GM21515 (cell line): ENCODE measurements at regions not wholly inside any gene's neighbourhood (a gene's known extent, or its start where the extent isn't known, plus 50 kb on each side); places are given as distances from the start of the nearest gene placed in this dataset.
"Not testable (repeated sequence)": the region's sequence is repeated elsewhere in the genome, so short reads cannot be mapped to it uniquely, and the experiment has no call there.

Source experiments
- ATAC-seq: cut with Tn5 transposase; IDR thresholded peaks from one replicate; pipeline ENCODE4 v1.9.1; 2021; ENCODE audit not compliant: unreplicated experiment

DNA sequence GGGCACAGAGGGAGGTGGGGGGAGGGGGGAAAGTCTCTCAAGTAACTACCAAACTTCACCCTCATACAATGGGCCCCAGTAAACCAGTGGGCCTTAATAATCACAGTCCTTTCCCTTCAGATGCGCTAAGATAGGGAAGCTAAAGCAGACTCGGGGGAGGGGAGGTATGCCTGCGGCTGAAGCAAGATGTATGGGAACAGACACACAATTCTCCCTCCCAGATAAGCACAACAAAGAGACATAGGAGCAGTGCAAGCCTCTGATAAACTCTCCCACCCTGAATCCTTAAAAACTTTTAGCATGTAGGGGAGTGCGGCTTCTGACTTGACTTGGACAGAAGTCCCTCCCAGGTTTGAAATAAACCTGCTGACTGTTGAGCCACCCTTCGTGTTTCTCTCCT is 54.7 kb downstream of the PROP1 start:
- ATAC-seq, result not testable (repeated sequence)

DNA sequence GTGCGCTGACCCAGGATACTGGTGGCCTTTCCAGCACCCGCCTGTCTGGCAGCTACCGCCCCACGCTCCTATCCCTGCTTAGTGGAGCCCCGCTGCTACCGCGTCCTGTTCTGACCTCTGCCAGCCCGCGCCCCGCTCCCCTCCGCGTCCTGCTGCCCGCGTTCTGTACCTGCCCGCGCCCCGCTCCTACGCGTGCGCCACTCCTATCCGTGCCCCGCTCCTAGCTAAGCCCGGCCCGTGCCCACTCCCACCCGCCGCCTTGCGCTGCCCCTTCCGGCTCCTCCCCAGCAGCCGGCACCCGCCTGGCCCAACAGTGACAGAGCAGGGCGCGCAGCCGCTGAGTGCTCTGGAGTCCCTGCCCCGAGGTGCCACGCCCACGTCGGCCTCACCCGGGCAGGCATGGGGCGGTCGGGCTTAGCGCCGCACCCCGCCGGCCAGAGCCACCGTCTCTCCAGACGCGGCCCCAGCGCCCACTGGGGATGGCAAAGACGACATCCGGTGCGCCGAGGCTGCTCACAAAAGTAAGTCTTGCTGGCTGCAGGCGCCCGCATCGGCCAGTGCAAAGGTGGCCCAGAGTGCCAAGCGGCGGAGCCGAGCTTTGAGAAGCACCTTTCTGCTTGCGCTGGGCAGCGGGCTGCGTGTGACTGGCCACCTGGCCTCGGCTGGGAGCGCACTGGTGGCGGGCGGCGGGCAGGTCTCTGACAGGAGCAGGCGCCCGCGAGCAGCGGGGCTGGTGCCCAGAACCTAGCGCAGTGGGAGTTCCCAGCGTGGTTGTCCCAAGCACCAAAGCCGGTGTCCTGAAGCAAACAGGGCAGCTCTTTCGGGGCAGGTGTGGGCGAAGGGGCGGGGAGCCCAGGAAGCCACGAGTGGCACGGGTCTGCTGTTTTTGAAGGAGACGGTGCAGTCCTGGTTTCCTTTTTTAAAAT is 56.5 kb downstream of the PROP1 start:
- not testable (repeated sequence) for ATAC-seq

DNA sequence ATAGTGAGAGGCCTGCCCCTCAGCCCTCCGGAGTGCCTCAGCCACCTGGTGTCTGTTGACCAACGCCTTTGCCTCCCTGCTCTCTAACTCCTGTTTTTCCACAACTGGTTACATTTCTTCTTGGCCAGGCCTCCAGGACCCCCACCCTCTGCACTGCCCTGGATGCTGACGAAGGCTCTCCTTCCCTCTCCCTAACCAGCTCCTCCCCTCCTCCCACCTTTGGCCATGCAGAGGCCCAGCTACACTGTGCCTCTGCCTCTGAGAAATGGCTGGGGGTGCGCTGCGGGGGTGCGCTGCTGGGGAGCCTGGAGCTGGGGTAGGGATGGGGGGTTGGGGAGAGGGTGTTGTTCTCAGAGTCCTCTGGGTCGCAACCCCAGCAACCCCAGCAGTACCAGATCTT is 57.3 kb downstream of the PROP1 start:
- ATAC-seq, result not testable (repeated sequence)

DNA sequence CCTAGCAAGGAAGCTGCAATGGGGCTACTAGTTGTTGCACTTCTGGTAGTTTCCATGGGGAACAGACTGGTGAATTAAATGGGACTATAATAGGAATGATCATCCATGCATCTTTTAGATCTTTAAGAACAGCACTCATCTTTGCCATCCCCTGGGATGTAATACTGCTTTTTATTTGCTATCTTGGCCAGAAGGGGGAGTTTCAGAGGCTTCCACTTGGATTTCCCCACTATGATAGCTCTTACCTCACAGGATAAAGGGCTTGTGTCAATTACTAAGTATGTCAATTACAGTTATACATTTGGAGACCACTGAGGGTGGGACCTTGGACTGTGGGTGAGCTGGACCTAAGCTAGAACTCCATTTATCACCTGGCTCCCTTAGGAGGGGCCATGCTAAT is 61.8 kb downstream of the PROP1 start:
- not testable (repeated sequence) for ATAC-seq

DNA sequence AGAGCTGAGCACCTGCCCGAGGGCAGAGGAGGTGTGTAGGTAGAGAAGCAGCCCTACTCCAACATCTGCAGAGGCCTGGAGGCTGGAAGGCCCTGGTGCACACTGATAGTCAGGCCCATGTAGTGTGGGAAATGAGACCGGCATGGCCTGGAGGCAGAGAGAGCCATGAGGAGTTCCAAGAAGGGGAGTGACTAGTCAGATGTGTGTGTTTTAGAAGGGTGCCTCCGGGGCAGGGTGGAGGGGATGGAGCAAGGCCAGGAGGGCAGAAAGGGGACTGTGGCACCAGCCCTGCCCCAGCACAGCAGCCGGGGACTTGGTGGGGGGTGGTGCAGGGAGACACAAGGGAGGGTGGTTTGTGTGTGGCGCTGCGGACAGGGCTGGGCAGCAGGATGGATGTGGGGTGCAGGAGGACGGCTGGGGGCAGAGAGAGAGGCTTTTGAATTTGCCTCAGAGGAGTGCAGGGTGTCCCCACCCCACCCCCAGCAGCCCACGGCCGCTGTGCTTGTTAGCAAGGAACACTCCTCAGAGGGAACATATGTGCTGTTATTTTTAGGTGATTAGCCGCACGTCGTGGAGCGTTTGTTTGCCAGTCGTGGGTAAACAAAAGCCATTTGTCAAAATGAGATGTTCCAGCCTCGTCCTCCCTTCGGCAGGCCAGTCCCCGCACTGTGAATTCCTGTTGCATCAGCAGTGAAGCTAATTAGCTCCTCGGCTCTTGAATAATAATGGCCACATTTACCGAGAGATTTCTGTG is 65.6 kb downstream of the PROP1 start:
- not testable (repeated sequence) for ATAC-seq

DNA sequence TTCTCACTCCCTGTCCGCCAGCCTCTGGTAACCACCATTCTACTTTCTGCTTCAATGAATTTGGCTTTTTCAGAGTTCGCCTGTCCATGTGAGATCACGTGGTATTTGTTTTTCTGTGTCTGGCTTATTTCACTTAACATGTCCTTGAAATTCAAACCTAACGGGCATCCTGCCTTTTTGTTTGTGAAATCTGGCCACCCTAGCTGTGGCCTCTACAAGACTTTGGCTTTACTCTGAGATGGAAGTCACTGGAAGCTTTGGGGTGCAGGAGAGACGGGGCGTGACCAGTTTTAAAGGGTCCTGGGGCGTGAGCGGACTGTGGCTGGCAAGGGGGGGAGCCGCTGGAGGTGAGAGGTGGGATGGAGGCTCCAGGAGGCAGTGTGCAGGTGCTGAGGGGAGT is 66.4 kb downstream of the PROP1 start:
- not testable (repeated sequence) for ATAC-seq

DNA sequence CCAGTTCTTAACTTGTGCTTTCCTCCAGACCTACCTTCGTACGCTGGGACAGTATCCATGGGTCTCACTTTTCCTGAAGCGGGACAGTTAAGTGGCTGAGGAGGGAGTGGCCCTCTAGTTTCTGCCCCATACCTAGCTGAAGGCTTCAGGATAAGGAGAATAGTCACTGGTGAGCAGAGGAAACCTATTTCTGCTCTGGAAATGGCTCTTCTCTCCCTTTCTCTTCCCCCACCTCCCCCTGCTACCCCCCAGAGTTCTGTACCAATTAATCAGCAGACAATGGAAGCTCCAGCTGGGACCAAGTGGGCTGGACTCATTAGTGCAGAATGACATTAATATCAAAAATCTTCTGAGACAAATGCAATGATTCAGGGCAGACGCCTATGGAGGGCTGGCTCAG is 68.5 kb downstream of the PROP1 start:
- ATAC-seq, result not testable (repeated sequence)

DNA sequence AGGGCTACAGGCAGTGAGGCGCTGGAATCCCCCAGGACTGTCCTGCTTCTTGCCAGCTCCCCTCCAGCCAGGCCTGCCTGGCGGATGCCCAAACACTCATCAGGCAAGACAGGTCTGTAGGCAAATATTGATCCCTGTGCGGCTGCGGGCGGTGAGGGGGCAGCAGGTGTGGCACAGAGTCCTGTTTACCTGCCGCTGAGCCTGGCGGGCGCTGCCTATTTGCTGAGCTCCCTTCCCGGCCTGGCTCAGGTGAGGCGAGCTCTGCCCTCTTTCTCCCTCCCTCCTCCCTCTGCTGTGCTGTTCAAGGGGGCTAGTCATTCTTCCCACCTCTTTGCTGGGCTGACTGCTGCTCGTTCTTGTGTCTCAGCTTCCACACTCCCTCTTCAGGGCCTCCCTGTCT is 71.5 kb downstream of the PROP1 start:
- not testable (repeated sequence) for ATAC-seq

DNA sequence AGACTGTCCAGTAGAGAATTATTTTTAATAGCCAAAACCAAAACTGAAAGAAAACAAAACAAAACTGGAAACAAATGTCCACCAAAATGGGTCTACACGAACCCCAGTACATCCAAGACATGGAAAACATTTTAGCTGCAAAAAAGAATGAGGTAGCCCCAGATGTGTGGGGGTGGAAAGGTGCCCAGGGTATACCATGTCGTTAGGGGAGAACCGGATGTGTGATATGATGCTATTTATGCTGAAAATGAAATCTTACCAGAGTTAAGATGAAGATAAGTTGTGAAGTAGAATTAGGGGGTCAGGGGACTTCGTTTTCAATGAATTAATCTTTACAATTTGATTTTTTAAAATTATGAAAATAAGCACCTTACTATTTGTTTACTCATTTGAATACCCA is 72.2 kb downstream of the PROP1 start:
- ATAC-seq, result not testable (repeated sequence)

DNA sequence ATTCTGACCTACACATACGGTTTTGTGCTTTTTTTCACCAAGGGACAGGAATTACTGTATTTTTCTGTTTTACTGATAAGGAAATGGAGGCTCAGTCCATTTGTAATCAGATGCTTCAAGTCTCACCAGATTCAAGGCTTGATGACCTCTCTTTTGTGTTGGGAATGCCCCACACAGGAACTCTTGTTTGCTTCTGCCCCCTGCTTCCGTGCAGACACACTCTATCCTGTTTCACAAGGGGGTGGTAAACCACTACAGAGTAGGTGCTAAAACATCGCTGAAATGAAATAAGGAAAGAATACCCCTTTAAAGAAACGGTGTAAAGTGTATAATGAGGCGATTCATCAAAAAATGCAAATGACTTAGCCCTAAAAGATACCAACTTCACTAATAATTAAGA is 72.9 kb downstream of the PROP1 start:
- ATAC-seq, result not testable (repeated sequence)

DNA sequence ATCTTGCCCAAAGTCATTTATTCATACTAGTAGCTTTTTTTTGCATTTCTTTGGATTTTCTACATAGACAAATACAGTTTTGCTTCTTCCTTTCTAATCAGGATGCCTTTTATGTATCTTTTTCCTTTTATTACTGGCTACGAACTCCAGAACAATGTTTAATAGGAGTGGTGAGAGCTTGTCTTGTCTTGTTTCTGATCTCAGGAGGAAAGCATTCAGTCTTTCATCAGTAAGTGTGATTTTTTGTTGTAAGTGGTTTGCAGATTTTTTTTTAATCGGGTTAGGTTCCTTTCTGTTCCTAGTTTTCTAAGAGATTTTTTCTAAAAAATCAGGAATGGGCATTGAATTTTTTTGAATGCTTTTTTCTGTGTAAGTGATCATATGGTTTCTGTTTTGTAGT is 86.8 kb downstream of the PROP1 start:
- ATAC-seq, result not testable (repeated sequence)

DNA sequence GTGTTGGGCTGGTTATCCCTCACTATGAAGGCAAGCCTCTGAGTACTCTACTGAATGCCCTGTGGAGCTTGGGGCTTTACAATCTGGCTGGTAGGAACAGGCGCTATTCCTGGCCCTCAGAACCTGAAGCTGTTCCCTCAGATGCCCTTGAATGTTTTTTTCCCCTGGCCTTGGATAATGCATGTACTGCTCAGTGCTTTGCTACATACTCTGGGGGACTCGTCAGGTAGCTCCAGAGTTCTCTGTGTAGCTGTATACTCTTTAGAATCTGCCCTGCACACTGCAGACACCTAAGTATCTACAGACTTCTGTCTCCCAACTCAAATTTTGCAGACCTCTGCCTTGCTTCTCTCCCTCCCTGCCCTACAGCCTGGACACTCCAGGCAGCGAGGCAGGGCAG is 93.2 kb downstream of the PROP1 start:
- ATAC-seq, result not testable (repeated sequence)

DNA sequence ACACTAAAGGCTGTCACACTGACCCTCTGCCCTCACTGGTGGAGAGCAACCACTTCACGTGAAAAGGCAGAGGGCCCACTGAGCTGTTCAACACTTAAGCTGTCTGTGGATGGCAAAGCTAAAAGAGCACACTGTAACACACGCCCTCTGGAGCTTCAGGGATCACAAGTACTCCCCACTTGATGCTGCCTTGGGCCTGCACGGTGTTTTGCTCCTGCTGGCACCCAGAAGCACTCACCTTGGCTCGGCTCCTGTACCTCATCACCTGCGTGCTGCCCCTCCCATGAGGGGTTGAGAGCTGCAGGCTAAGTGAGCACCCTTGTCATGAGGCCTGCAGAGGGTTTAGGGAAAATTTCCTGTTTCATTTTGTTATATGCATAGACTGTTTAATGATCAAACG is 96.0 kb downstream of the PROP1 start:
- ATAC-seq, result not testable (repeated sequence)

DNA sequence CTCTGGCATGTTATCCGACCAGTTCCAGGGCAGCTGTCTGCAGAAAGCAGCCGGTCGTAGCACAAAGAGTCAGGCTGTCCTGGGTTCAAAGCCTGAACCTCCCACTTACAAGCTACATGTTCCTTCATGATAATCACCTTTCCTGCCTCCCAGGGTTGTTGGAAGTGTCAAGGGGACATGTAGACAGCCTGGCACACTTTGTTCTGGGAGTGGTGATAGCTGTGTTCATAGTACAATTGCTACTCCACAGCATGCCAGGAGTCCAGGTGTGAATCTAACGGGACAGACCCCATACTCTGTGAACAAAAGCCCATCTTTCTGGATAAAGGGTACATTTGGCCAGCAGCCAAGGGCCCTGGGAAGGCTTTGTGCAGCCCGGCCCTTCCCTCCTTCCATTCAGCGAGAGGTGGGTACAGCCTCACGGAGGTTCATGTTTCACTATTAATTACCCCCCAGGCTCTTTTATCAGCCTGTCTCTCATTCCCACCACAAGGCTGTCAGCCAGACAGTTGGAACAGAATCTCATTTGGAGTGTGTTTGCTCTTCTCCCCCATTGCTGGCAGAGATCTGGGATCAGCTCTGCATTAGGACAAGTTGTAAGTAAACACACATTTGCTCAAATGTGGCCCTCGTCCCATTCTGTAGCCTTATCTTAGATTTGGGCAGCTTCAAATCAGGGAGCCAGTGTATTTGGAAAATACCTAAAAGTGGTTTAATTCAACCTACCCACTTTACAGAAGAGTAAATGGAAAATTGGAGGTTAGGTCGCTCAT is 101.2 kb downstream of the PROP1 start:
- not testable (repeated sequence) for ATAC-seq

DNA sequence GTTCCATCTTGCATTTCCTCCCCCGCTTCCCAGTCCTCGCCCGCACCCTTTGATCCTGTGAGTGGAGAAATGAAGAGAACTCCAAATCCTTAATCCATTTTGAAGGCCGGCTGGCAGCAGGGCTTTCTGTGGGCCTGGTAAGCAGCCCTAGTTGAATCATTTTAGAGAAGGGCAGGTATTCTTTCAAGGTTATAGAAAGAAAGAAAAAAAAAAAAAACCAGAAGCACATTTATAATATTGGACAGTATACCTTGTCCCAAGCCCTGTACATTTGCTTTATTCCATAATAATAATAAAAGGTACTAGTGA is 103.7 kb downstream of the PROP1 start:
- ATAC-seq, result not testable (repeated sequence)

DNA sequence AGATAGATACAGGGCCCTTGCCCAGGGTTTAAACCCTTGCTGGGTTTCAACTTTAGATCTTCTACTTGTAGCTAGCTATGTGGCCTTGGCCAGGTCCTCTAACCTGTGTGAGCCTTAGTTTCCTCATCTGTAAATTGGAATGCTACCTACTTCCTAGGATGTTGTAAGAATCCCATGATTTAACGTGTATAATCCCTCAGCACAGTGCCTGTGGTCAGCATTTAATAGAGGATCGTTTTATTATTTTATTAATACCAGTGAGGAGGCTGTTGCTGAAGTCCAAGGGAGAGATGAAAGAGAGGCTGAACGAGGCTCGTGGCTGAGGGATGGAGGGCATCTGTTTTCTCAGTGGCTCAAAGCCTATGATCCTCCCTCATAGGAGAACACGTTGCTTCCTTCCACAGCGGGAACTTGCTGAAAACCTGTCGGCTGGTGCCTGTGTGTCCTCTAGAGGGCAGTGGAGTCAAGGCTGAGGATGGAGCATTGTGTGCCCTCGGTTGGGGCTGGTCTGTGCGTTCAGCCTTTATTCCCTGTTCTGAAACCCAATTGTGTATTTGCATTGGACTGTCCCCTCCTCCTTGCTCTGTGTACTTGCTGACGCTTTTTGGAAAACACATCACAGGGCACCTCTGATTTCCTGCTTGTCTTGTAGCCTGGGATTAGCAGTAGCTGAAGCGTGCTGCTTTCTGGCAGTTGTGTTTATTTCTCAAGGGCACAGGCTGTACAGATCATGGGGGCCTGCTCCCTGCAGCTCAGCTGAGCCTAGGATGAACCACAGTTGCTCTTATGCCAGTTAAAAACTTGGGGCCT is 104.3 kb downstream of the PROP1 start:
- peak; percentile 94 for ATAC-seq

DNA sequence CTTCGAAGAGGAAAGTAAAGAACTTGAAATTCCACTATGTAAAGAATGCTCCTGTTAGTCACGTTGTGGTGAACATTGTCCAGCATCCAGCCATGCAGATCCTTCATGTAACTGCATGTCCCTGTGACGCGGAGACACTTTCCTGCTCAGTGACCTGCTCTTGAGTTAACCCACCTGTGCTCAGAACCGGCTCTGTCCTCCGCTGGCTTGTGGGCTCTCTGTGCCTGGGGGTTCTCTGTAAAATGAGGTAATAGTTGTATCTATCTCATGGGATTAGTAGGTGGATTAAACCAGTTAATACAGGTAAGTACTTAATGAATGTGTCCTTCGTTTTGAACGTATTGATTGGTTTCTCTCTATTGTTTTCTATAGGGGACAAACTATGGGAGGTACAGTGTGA is 100.6 kb upstream of the FAM153A start:
- ATAC-seq, result not testable (repeated sequence)

DNA sequence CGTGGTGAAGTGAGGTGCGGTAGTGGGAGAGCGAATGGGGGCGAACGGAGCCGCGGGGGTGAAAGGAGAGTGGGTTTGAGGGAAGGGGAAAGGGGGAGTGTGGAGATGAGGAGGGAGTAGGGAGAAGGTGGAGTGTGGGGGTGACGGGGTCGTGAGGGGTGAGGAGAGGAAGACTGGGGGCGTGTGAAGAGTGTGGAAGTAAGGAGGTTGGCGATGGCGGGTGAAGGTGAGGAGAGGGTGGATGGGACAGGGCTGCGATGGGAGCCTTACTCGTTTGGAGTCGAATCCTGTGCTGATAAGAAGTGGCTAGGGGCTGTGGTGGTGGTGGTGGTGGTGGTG is 93.2 kb upstream of the FAM153A start:
- peak; percentile 16 for ATAC-seq

DNA sequence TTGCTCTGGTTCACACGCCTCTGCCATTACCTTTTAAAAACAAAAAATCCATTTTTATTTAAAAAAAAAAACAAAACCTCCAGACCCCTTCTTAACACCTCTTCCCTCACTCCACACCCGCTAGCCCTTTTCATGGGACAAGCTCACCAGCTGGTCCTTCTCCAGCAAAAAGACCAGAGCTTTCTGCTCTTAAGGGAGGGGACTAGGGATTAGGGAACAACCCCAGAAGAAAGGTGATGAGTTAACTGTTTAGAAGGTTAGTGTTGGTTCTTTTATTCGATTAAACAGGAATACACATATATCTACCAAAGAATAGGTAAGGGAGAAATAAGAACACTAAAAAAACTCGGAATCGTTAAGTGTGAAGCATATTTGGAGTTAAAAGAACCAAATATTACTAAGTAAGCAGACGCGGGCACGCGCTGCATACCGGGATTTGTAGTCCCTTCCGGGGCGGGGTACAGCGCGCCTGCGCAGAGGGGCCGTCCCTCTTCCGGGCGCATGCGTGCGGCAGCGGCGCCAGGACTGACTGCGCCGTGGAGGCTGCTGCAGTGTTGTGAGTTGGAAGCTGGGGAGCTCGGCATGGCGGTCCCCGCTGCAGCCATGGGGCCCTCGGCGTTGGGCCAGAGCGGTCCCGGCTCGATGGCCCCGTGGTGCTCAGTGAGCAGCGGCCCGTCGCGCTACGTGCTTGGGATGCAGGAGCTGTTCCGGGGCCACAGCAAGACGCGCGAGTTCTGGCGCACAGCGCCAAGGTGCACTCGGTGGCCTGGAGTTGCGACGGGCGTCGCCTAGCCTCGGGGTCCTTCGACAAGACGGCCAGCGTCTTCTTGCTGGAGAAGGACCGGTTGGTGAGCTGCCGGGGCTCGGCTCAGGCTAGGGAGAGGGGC is 92.6 kb upstream of the FAM153A start:
- ATAC-seq, result peak; percentile 82
